Stimulated activated CD4-positive, alpha-beta T cell treated with anti-CD3 and anti-CD28 coated beads, Interleukin-4, amount 100 ng/mL, for 48 hours (primary cell): ENCODE measurements at regions not wholly inside any gene's neighbourhood (a gene's known extent, or its start where the extent isn't known, plus 50 kb on each side); places are given as distances from the start of the nearest gene placed in this dataset.

ENCODE experiments used
- DNase-seq, 2 donors: peaks; one replicate each; pipeline ENCODE4 v3.0.0-alpha.2; 2020; ENCODE audit warnings: low read depth in 2 of 2

DNA sequence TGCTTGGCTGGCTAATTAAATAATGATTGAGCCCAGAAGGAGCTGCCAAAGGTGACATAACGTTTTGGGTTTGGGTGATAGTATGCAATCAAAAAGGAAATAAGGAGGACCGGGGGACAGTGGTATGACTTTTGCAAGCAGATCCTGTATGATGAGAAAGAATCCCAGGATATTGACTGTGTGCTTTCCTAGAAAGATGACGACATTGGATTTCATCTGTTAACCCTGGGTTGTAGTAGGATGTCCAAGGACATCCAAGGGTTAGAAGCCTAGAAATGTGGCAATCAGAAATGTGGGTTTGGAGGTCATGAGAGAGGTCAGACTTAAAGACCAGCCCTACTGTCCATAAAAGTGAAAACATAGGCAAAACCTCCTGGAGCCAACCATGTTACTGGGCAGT is 50.3 kb upstream of the HMHB1 start:
- DNase-seq = no peak

DNA sequence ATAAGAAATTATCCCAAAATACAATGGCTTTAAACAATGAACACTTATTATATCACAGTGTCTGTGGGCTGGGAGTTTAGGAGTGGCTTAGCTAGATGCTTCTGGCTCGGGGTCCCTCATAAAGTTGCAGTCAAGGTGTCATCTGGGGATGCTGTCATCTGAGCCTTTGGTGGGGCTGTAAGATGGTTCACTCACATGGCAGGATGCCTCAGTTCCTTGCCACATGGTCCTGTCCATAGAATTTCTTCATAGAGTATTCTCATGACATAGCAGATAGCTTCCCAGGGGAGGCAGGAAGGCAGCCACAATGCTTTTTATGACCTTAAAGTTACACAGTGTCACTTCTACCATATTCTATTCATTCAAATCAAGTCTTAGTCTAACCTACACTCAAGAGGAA is 51.2 kb upstream of the HMHB1 start:
- no peak for DNase-seq

GRCh38 chr5:143760131-143760505 is 51.8 kb upstream of the HMHB1 start:
- no peak for DNase-seq

GRCh38 chr5:143759396-143760130 is 52.4 kb upstream of the HMHB1 start:
- no peak for DNase-seq

DNA sequence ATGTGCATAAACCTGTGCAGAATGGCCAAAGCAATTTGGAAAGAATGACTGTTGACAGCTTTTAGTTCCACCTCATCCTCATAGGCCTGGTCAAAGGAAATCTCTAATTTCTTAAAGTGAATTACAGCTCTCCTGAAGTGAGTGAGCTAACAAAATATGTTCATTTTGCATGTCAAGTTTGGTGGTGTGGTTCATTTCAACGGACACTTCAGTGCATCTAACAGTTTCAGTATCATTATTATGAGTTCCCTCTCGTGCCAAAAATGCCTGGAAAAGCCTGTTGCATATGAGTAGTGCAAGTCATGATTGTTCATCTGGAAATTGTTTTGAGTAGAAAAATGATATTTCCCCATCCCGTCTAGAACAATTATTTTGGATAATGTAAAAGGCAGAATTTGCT is 53.2 kb upstream of the HMHB1 start:
- DNase-seq = no peak

GRCh38 chr5:143758015-143758414 is 53.9 kb upstream of the HMHB1 start:
- DNase-seq = no peak

DNA sequence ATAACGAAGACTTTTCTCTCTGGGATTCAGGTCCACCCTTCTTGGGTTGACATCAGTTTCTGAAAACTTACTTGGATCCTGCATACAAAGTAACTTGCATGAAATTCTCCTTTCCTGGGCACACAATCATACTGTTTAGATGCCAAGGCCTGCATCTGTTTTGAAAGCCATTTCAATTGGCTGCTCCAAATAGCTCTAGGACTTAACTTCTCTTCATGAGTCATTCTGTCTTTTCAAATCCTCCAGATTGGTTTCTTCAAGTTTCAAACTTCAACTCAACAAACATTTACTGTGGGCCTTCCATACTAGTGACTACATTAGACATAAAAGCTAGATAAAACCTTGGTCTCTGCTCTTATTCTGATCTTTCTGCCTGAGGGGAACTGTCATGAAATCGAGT is 54.8 kb upstream of the HMHB1 start:
- no peak for DNase-seq

- DNase-seq = no peak
Observed at GRCh38 chr5:143755966-143756365, 56.0 kb upstream of the HMHB1 start.

GRCh38 chr5:143752165-143752850 is 59.7 kb upstream of the HMHB1 start:
- no peak for DNase-seq

DNA sequence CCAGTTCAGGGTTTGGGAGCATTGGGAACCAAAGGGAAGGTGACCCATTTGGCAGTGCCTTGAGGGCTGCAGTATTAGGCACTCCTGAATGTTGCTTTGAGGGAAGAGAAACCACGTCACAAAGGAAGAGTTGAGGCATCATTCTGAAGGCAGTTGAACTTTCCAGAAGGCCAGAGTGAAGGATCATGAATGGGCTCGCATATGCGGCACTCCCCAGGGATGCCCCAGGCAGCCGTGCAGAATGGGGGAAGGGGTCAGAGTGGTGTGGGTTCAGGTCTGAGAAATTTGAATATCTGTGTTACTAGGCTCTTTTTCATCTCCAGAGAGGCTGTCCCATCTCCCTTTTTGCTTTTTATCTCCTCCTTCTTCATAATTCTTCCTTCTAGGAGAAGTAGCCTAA is 60.6 kb upstream of the HMHB1 start:
- DNase-seq = no peak

DNA sequence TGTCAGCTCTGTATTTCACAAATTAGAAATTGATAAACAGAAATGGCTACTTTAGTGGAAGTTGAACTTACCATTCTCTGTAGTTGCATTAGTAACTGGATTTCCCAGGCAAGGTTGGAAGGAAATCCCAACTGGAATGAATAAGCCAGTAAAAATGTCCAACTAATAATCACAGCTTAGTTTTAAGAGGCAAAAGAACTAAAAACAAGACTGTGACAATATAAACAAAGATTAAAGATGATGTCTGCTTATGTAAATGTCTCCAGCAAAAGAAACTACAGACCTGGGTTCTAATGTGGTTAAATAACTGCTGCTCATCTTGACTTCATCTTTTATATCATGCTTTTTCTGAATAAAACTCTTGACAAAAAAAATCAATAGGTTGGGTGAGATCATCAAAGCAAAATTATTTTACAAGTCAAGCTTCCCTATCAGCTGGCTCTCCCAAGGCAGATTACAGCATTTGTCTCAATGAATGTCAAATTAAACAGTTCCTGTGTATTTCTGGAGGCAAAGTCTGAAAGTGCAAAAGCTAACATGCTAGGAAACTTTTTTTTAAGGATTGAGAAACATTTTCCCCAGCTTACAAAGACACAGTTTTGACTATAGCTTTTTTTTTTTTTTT is 62.3 kb upstream of the HMHB1 start:
- DNase-seq = no peak

- no peak for DNase-seq
Observed at GRCh38 chr5:143748516-143748915, 63.4 kb upstream of the HMHB1 start.

DNA sequence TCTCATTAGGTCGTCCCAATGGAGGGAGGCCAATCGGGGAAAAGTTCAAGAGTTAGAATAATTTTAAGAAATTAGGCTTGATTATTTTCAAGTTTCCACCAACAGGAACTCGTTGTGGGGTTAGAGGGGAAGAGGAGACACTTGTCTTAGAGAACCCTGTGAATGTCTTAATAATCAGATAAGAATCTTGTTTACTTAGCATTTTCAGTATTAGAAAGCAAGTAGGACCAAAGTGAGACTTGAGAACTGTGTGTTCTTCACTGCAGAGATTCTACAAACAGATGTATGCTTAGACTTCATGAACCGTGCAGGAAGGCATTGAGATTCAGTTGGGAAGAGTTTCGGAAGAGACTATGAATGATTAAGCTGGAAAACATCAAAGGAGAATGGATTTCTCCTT is 69.0 kb upstream of the HMHB1 start:
- DNase-seq = no peak

GRCh38 chr5:143741421-143741820 is 70.5 kb upstream of the HMHB1 start:
- DNase-seq = no peak

GRCh38 chr5:143740956-143741355 is 71.0 kb upstream of the HMHB1 start:
- DNase-seq = no peak

- DNase-seq = no peak
Observed at GRCh38 chr5:143739746-143740145, 72.2 kb upstream of the HMHB1 start.

DNA sequence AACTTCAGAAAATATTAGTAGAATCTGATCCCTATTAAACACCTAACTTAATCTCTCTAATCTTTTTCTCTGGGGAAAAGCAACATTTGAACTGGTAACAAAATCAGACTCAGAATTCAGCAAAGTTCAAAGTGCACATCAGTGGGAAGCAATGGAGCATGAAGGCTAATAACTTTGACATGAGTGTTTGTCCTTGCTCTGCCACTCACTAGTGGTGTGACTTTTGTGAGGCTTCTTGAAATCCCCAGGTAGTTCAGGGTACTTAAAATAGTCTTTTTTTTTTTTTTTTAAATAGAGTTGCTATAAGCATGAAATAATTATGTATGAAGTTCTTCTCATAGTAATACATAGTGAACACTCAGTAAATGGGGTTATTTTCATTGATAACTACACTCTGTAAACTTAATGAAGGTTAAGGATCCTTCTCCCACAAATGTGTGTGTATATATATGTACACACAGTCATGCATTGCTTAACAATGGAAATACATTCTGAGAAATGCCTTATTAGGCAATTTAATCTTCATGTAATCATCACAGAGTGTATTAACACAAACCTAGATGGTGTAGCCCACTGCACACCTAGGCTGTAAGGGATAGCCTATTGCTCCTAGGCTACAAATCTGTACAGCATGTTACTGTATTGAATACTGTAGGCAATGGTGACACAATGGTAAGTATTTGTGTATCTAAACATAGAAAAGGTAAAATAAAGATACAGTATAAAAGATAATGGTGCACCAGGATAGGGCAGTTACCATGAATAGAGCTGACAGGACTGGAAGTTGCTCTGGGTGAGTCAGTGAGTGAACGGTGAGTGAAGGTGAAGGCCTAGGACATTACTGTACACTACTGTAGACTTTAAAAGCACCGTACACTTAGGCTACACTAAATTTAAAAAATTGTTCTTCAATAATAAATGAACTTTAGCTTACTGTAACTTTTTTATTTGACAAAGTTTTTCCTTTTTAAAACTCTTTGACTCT is 73.3 kb upstream of the HMHB1 start:
- DNase-seq = no peak

DNA sequence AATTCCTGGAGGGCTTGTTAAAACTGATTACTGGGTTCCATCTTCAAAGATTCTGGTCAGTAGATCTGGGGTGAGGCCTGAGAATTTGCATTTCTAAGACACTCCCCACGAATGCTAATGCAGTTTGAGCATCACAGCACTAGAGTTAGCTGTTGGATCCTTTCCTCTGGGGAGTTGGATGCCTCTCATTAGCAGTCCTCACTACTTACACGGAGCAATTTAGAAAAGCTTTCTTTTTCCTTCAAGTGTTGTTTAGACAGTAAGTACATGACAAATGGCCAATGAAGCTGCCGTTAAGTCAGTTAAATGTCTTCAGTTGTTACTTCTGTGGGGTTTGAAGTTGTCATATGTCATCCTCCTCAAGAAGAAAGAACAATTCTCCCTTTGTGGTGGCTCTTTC is 74.9 kb upstream of the HMHB1 start:
- no peak for DNase-seq

- DNase-seq = no peak
Observed at GRCh38 chr5:143734456-143734780, 77.5 kb upstream of the HMHB1 start.

DNA sequence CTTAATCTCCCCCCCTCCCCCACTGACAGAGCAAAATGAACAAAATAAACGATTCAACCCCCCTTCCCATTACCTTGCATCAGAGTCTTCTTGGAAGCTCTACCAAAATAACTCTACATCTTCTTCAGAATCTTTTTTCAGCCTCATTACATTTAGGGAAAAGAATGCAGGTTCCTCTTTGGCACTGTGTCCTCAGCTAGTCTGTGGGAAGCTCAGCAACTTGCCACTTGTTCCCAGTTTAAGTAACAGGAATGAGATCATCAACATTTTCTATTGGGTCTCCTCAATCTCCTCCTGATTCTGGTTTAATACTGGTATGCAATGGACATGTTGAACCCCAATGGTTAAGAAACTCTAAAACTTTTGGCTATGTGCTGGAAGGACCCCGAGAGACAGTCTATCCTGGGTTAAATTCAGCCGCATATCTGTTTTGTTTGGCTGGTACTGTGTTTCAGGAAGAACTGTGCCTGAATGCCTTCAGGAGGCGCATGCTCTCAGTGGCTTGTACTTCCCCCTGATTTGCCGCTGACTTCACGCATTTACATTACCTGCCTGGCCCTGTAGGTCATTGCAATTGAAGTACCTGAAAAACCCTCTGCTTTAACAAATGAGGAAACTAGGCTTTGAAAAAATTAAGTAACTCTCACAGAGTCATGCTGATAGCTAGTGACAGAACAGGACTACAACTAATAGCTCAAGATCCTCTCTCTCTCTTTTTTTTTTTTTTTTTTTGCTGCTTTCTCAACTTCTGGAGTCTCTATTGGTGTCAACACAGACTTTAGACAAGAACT is 78.1 kb upstream of the HMHB1 start:
- DNase-seq = no peak

DNA sequence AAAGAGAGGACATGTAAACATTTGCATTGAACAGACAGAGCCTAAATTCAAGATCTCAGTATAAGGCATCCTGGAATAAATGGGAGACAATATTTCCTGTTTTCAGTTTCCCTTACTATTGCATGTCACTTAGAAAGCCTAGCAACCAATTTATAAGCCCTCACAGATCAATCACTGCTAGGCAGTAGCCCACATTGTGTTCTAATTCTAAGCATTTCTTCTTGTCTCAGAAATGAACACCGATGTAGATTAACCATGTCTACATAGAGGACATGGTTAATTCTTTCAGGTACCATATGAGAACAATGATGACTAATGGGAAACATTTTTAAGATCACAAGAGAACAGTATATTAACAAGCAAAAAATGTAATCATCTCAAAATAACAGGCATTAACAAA is 79.6 kb upstream of the HMHB1 start:
- no peak for DNase-seq
